ENCODE measurements at regions not wholly inside any gene's neighbourhood (a gene's known extent, or its start where the extent isn't known, plus 50 kb on each side); places are given as distances from the start of the nearest gene placed in this dataset.
"Not testable (repeated sequence)": the region's sequence is repeated elsewhere in the genome, so short reads cannot be mapped to it uniquely, and the experiment has no call there.

- Mint-ChIP-seq H3K36me3 (no peaks in the 10 kb centered on the region), H3K4me3 (no peak overlapping the region), H3K27me3 (no peaks in the 10 kb centered on the region), H3K4me1 (no peaks in the 10 kb centered on the region), H3K9me3 (peaks cover 4 to 10% of the 10 kb centered on the region in 2 donors), H3K27ac (no peak overlapping the region)
- DNase-seq = no peak
- ATAC-seq (replicated peaks) = no peak
Measured at GRCh38 chr16:61540216-61540615, 496.0 kb downstream of the CDH8 start.

GRCh38 chr16:61530697-61531096 is 505.5 kb downstream of the CDH8 start:
- no peaks in the 10 kb centered on the region for H3K36me3 Mint-ChIP-seq
- no peak overlapping the region for H3K27ac Mint-ChIP-seq
- no peaks in the 10 kb centered on the region for H3K4me1 Mint-ChIP-seq
- ATAC-seq (replicated peaks) = no peak
- H3K4me3 Mint-ChIP-seq = no peak overlapping the region
- peaks cover 0 to 3% of the 10 kb centered on the region in 2 donors for H3K9me3 Mint-ChIP-seq
- no peaks in the 10 kb centered on the region for H3K27me3 Mint-ChIP-seq
- DNase-seq = no peak

GRCh38 chr16:61500851-61501250 is 535.4 kb downstream of the CDH8 start:
- H3K27me3 Mint-ChIP-seq = no peaks in the 10 kb centered on the region
- H3K4me1 Mint-ChIP-seq = no peaks in the 10 kb centered on the region
- no peak overlapping the region for H3K4me3 Mint-ChIP-seq
- H3K9me3 Mint-ChIP-seq = peaks cover 0 to 3% of the 10 kb centered on the region in 2 donors
- H3K36me3 Mint-ChIP-seq = no peaks in the 10 kb centered on the region
- no peak overlapping the region for H3K27ac Mint-ChIP-seq
- DNase-seq (no peak), ATAC-seq (replicated peaks) (no peak)

- Mint-ChIP-seq H3K36me3 (no peaks in the 10 kb centered on the region), H3K9me3 (peaks cover 13 to 16% of the 10 kb centered on the region in 2 donors)
- ATAC-seq (replicated peaks) = no peak
Measured at GRCh38 chr16:61480250-61480649, 556.0 kb downstream of the CDH8 start.

GRCh38 chr16:61471737-61472136 is 564.5 kb downstream of the CDH8 start:
- H3K9me3 Mint-ChIP-seq = peaks cover 12% of the 10 kb centered on the region in 2 donors
- no peak overlapping the region for H3K27ac Mint-ChIP-seq
- no peaks in the 10 kb centered on the region for H3K27me3 Mint-ChIP-seq

More at GRCh38 chr16:61480250-61480649, 556.0 kb downstream of the CDH8 start:
- Mint-ChIP-seq H3K27ac (no peak overlapping the region), H3K27me3 (no peaks in the 10 kb centered on the region), H3K4me1 (no peaks in the 10 kb centered on the region), H3K4me3 (no peak overlapping the region)
- no peak for DNase-seq

GRCh38 chr16:61471023-61471422 is 565.2 kb downstream of the CDH8 start:
- ATAC-seq (replicated peaks) (no peak), DNase-seq (no peak)
- Mint-ChIP-seq H3K4me1 (no peaks in the 10 kb centered on the region), H3K27ac (no peak overlapping the region), H3K9me3 (peaks cover 7 to 10% of the 10 kb centered on the region in 2 donors), H3K27me3 (no peaks in the 10 kb centered on the region), H3K4me3 (no peak overlapping the region), H3K36me3 (no peaks in the 10 kb centered on the region)

More at GRCh38 chr16:61471737-61472136, 564.5 kb downstream of the CDH8 start:
- ATAC-seq (replicated peaks) (no peak), DNase-seq (no peak)
- H3K4me1 Mint-ChIP-seq = no peaks in the 10 kb centered on the region
- H3K36me3 Mint-ChIP-seq = no peaks in the 10 kb centered on the region
- H3K4me3 Mint-ChIP-seq = no peak overlapping the region

GRCh38 chr16:61465285-61465684 is 571.0 kb downstream of the CDH8 start:
- H3K27me3 Mint-ChIP-seq = no peaks in the 10 kb centered on the region
- no peaks in the 10 kb centered on the region for H3K36me3 Mint-ChIP-seq
- no peaks in the 10 kb centered on the region for H3K4me1 Mint-ChIP-seq
- H3K4me3 Mint-ChIP-seq = no peak overlapping the region
- DNase-seq = no peak
- no peak overlapping the region for H3K27ac Mint-ChIP-seq
- ATAC-seq (replicated peaks) = no peak
- H3K9me3 Mint-ChIP-seq = peaks cover 7% of the 10 kb centered on the region in 2 donors

GRCh38 chr16:61460020-61460419 is 576.2 kb downstream of the CDH8 start:
- Mint-ChIP-seq H3K27ac (no peak overlapping the region), H3K4me1 (no peaks in the 10 kb centered on the region), H3K9me3 (peaks cover 7 to 13% of the 10 kb centered on the region in 2 donors), H3K27me3 (no peaks in the 10 kb centered on the region), H3K4me3 (no peak overlapping the region), H3K36me3 (no peaks in the 10 kb centered on the region)
- no peak for ATAC-seq (replicated peaks)
- no peak for DNase-seq

GRCh38 chr16:61435346-61435745 is 600.9 kb downstream of the CDH8 start:
- H3K4me3 Mint-ChIP-seq = no peak overlapping the region
- H3K27ac Mint-ChIP-seq = no peak overlapping the region
- no peaks in the 10 kb centered on the region for H3K27me3 Mint-ChIP-seq
- DNase-seq (no peak), ATAC-seq (replicated peaks) (no peak)
- H3K9me3 Mint-ChIP-seq = peaks cover 3 to 4% of the 10 kb centered on the region in 2 donors
- H3K36me3 Mint-ChIP-seq = no peaks in the 10 kb centered on the region
- H3K4me1 Mint-ChIP-seq = no peaks in the 10 kb centered on the region

GRCh38 chr16:61432421-61432820 is 603.8 kb downstream of the CDH8 start:
- DNase-seq = no peak
- Mint-ChIP-seq H3K4me3 (no peak overlapping the region), H3K9me3 (peaks cover 1 to 7% of the 10 kb centered on the region in 2 donors), H3K27me3 (no peaks in the 10 kb centered on the region), H3K4me1 (no peaks in the 10 kb centered on the region), H3K27ac (no peak overlapping the region), H3K36me3 (no peaks in the 10 kb centered on the region)
- no peak for ATAC-seq (replicated peaks)

GRCh38 chr16:61421111-61421510 is 615.1 kb downstream of the CDH8 start:
- no peak overlapping the region for H3K27ac Mint-ChIP-seq
- H3K27me3 Mint-ChIP-seq = no peaks in the 10 kb centered on the region
- no peak overlapping the region for H3K4me3 Mint-ChIP-seq
- H3K9me3 Mint-ChIP-seq = peaks cover 3 to 5% of the 10 kb centered on the region in 2 donors
- DNase-seq = no peak
- H3K4me1 Mint-ChIP-seq = no peaks in the 10 kb centered on the region
- no peaks in the 10 kb centered on the region for H3K36me3 Mint-ChIP-seq
- ATAC-seq (replicated peaks) = no peak

GRCh38 chr16:61419791-61420190 is 616.4 kb downstream of the CDH8 start:
- DNase-seq (no peak), ATAC-seq (replicated peaks) (no peak)
- Mint-ChIP-seq H3K27ac (no peak overlapping the region), H3K9me3 (peaks cover 3 to 5% of the 10 kb centered on the region in 2 donors), H3K36me3 (no peaks in the 10 kb centered on the region), H3K4me3 (no peak overlapping the region), H3K4me1 (no peaks in the 10 kb centered on the region), H3K27me3 (no peaks in the 10 kb centered on the region)

GRCh38 chr16:61418802-61419201 is 617.4 kb downstream of the CDH8 start:
- H3K36me3 Mint-ChIP-seq; H3K4me1 Mint-ChIP-seq; H3K9me3 Mint-ChIP-seq; H3K27ac Mint-ChIP-seq; H3K27me3 Mint-ChIP-seq; ATAC-seq (replicated peaks); DNase-seq; H3K4me3 Mint-ChIP-seq: not testable (repeated sequence)

GRCh38 chr16:61415126-61415525 is 621.1 kb downstream of the CDH8 start:
- DNase-seq = no peak
- Mint-ChIP-seq H3K4me3 (no peak overlapping the region), H3K9me3 (peaks cover 3 to 5% of the 10 kb centered on the region in 2 donors), H3K4me1 (no peaks in the 10 kb centered on the region), H3K36me3 (no peaks in the 10 kb centered on the region), H3K27me3 (no peaks in the 10 kb centered on the region), H3K27ac (no peak overlapping the region)
- no peak for ATAC-seq (replicated peaks)

- no peak overlapping the region for H3K27ac Mint-ChIP-seq
- ATAC-seq (replicated peaks) = peak in 1 of 2 donors; percentile 19
- peaks cover 0 to 3% of the 10 kb centered on the region in 2 donors for H3K9me3 Mint-ChIP-seq
- H3K4me1 Mint-ChIP-seq = no peaks in the 10 kb centered on the region
- DNase-seq = no peak
- no peak overlapping the region for H3K4me3 Mint-ChIP-seq
- no peaks in the 10 kb centered on the region for H3K27me3 Mint-ChIP-seq
- H3K36me3 Mint-ChIP-seq = no peaks in the 10 kb centered on the region
Measured at GRCh38 chr16:61413021-61413420, 623.2 kb downstream of the CDH8 start.

- ATAC-seq (replicated peaks) = no peak
- H3K36me3 Mint-ChIP-seq = no peaks in the 10 kb centered on the region
- H3K4me3 Mint-ChIP-seq = no peak overlapping the region
- no peaks in the 10 kb centered on the region for H3K27me3 Mint-ChIP-seq
- no peak overlapping the region for H3K27ac Mint-ChIP-seq
- no peaks in the 10 kb centered on the region for H3K4me1 Mint-ChIP-seq
- H3K9me3 Mint-ChIP-seq = peaks cover 0 to 3% of the 10 kb centered on the region in 2 donors
- DNase-seq = no peak
Measured at GRCh38 chr16:61412562-61412961, 623.7 kb downstream of the CDH8 start.

All from stimulated activated naive B cell treated with anti-CD40 and anti-IgM and Interleukin-4, amounts not matched to agents 10 μg/mL and 1 μg/mL and 100 μg/mL, for 72 hours (primary cell).